CD4-positive, alpha-beta T cell treated with Interleukin-4 for 1 hour (primary cell): ENCODE measurements at regions not wholly inside any gene's neighbourhood (a gene's known extent, or its start where the extent isn't known, plus 50 kb on each side); places are given as distances from the start of the nearest gene placed in this dataset.
"Not testable (repeated sequence)": the region's sequence is repeated elsewhere in the genome, so short reads cannot be mapped to it uniquely, and the experiment has no call there.

ENCODE experiments used
- DNase-seq, 2 donors: peaks; one replicate each; pipeline ENCODE4 v3.0.0-alpha.2; 2020 to 2022

GRCh38 chr2:2503864-2504418, 172.9 kb upstream of the MYT1L start:
- no peak for DNase-seq

- DNase-seq = no peak
These were observed 171.1 kb upstream of the MYT1L start for GRCh38 chr2:2502201-2502549.

- DNase-seq = no peak
These were observed 170.6 kb upstream of the MYT1L start for GRCh38 chr2:2501454-2502200.

GRCh38 chr2:2495606-2496005, 164.5 kb upstream of the MYT1L start:
- DNase-seq = no peak

GRCh38 chr2:2493496-2493895, 162.4 kb upstream of the MYT1L start:
- DNase-seq = no peak

- no peak for DNase-seq
These were observed 161.7 kb upstream of the MYT1L start for GRCh38 chr2:2492800-2493199.

GRCh38 chr2:2491964-2492363, 160.9 kb upstream of the MYT1L start:
- no peak for DNase-seq

GRCh38 chr2:2484301-2484700, 153.2 kb upstream of the MYT1L start:
- no peak for DNase-seq

GRCh38 chr2:2482851-2483250, 151.8 kb upstream of the MYT1L start:
- DNase-seq = no peak

GRCh38 chr2:2472881-2473280, 141.8 kb upstream of the MYT1L start:
- DNase-seq = no peak

GRCh38 chr2:2472044-2472443, 141.0 kb upstream of the MYT1L start:
- no peak for DNase-seq

GRCh38 chr2:2466534-2466933, 135.5 kb upstream of the MYT1L start:
- DNase-seq = no peak

GRCh38 chr2:2464643-2465042, 133.6 kb upstream of the MYT1L start:
- no peak for DNase-seq

- DNase-seq = no peak
These were observed 133.0 kb upstream of the MYT1L start for GRCh38 chr2:2464094-2464493.

- no peak for DNase-seq
These were observed 125.6 kb upstream of the MYT1L start for GRCh38 chr2:2456721-2457120.

GRCh38 chr2:2455151-2455550, 124.1 kb upstream of the MYT1L start:
- no peak for DNase-seq

GRCh38 chr2:2452961-2453360, 121.9 kb upstream of the MYT1L start:
- DNase-seq = no peak

- not testable (repeated sequence) for DNase-seq
These were observed 120.2 kb upstream of the MYT1L start for GRCh38 chr2:2451275-2451674.

- no peak for DNase-seq
These were observed 117.1 kb upstream of the MYT1L start for GRCh38 chr2:2448178-2448577.

- DNase-seq = no peak
These were observed 91.5 kb upstream of the MYT1L start for GRCh38 chr2:2422621-2423020.

GRCh38 chr2:2413525-2413924, 82.5 kb upstream of the MYT1L start:
- no peak for DNase-seq

- DNase-seq = no peak
These were observed 79.9 kb upstream of the MYT1L start for GRCh38 chr2:2410987-2411386.

- no peak for DNase-seq
These were observed 78.4 kb upstream of the MYT1L start for GRCh38 chr2:2409481-2409880.

GRCh38 chr2:2405780-2406179, 74.7 kb upstream of the MYT1L start:
- no peak for DNase-seq
